Activated CD4-positive, alpha-beta T cell treated with anti-CD3 and anti-CD28 coated beads for 4 hours (primary cell): ENCODE measurements at regions not wholly inside any gene's neighbourhood (a gene's known extent, or its start where the extent isn't known, plus 50 kb on each side); places are given as distances from the start of the nearest gene placed in this dataset.

Experiments used
- DNase-seq, 2 donors: peaks; one replicate each; pipeline ENCODE4 v3.0.0-alpha.2; 2020

- no peak for DNase-seq
These were observed 241.0 kb upstream of the SNX7 start for GRCh38 chr1:98420376-98421084.

GRCh38 chr1:98417820-98418219 is 243.7 kb upstream of the SNX7 start:
- no peak for DNase-seq

- DNase-seq = no peak
These were observed 251.4 kb upstream of the SNX7 start for GRCh38 chr1:98410082-98410481.

GRCh38 chr1:98406352-98407088 is 255.0 kb upstream of the SNX7 start:
- no peak for DNase-seq

GRCh38 chr1:98405581-98406074 is 255.9 kb upstream of the SNX7 start:
- no peak for DNase-seq

- DNase-seq = no peak
These were observed 256.7 kb upstream of the SNX7 start for GRCh38 chr1:98404866-98405265.

- DNase-seq = no peak
These were observed 257.5 kb upstream of the SNX7 start for GRCh38 chr1:98403963-98404480.

- no peak for DNase-seq
These were observed 258.7 kb upstream of the SNX7 start for GRCh38 chr1:98402860-98403259.

GRCh38 chr1:98400446-98400845 is 261.1 kb upstream of the SNX7 start:
- no peak for DNase-seq

GRCh38 chr1:98399218-98399617 is 262.3 kb upstream of the SNX7 start:
- no peak for DNase-seq

- no peak for DNase-seq
These were observed 262.9 kb upstream of the SNX7 start for GRCh38 chr1:98398649-98399048.

- DNase-seq = no peak
These were observed 263.4 kb upstream of the SNX7 start for GRCh38 chr1:98398092-98398491.

GRCh38 chr1:98393719-98394118 is 267.8 kb upstream of the SNX7 start:
- no peak for DNase-seq

- DNase-seq = no peak
These were observed 270.3 kb upstream of the SNX7 start for GRCh38 chr1:98391175-98391574.

GRCh38 chr1:98389809-98390208 is 271.7 kb upstream of the SNX7 start:
- DNase-seq = no peak

- peak in 1 of 2 donors; percentile 9 for DNase-seq
These were observed 273.1 kb upstream of the SNX7 start for GRCh38 chr1:98388441-98388840.

- DNase-seq = no peak
These were observed 273.8 kb upstream of the SNX7 start for GRCh38 chr1:98387701-98388100.

GRCh38 chr1:98386675-98387440 is 274.7 kb upstream of the SNX7 start:
- DNase-seq = no peak

- DNase-seq = no peak
These were observed 275.9 kb upstream of the SNX7 start for GRCh38 chr1:98385652-98386051.

GRCh38 chr1:98384461-98385141 is 276.9 kb upstream of the SNX7 start:
- DNase-seq = no peak

- no peak for DNase-seq
These were observed 278.4 kb upstream of the SNX7 start for GRCh38 chr1:98382986-98383740.

- DNase-seq = no peak
These were observed 278.9 kb upstream of the SNX7 start for GRCh38 chr1:98382586-98382985.
